H1 (cell line): ENCODE measurements at regions not wholly inside any gene's neighbourhood (a gene's known extent, or its start where the extent isn't known, plus 50 kb on each side); places are given as distances from the start of the nearest gene placed in this dataset.

Experiments
- CTCF ChIA-PET: fragments of 300-600 bp; sonication (Branson Sonifier 250); formaldehyde crosslinking; loops from one replicate; lab custom pipeline; 2021; ENCODE audit not compliant: partially characterized antibody; lab: Charles Lee
- POLR2A ChIA-PET: fragments of 300-600 bp; sonication (Branson Sonifier 250); formaldehyde crosslinking; loops from one replicate; lab custom pipeline; 2021; ENCODE audit warnings: inconsistent platforms; ENCODE audit not compliant: partially characterized antibody; lab: Charles Lee
- DNase-seq, 2 experiments: peaks; one replicate each; pipeline versions ENCODE4 v3.0.0 to v3.0.0-alpha.2; 2010 to 2022; ENCODE audit warnings: low spot score in 2 of 2, low read depth in 1 of 2, mixed read lengths in 1 of 2
- FAIRE-seq: peaks from 2 replicates; lab custom pipeline; 2011; peaks lifted over from hg19 to GRCh38; lab: Jason Lieb, UNC
- H2AFZ ChIP-seq: 2 replicates; pipeline ENCODE4 v1.8.1; 2012; ENCODE audit warnings: low read length, inconsistent platforms
- H2AK5ac ChIP-seq: 2 replicates; pipeline ENCODE4 v1.6.1; 2013; ENCODE audit warnings: low read depth, low read length
- H2BK120ac ChIP-seq: replicated peaks from 2 replicates; pipeline ENCODE3; 2013; ENCODE audit warnings: low read depth, low read length, inconsistent platforms
- H2BK12ac ChIP-seq: 2 replicates; pipeline ENCODE4 v1.6.1; 2013; ENCODE audit warnings: low read depth, low read length
- H2BK15ac ChIP-seq: 2 replicates; pipeline ENCODE4 v1.6.1; 2013; ENCODE audit warnings: low read length
- H2BK20ac ChIP-seq: 2 replicates; pipeline ENCODE4 v1.6.1; 2013; ENCODE audit warnings: low read length
- H2BK5ac ChIP-seq: 2 replicates; pipeline ENCODE4 v1.6.1; 2013; ENCODE audit warnings: low read depth, low read length
- H3K14ac ChIP-seq: 2 replicates; pipeline ENCODE4 v1.6.1; 2013; ENCODE audit warnings: inconsistent platforms; ENCODE audit not compliant: insufficient read length
- H3K18ac ChIP-seq: 2 replicates; pipeline ENCODE4 v1.6.1; 2013; ENCODE audit warnings: low read length; ENCODE audit errors: extremely low read depth
- H3K23ac ChIP-seq: 2 replicates; pipeline ENCODE4 v1.6.1; 2013; ENCODE audit warnings: inconsistent platforms; ENCODE audit not compliant: insufficient read length
- H3K23me2 ChIP-seq: 2 replicates; pipeline ENCODE4 v1.6.1; 2013; ENCODE audit warnings: low read depth, low read length
- H3K27ac ChIP-seq: 2 replicates; pipeline ENCODE4 v1.6.1; 2011; ENCODE audit warnings: low read depth, low read length, inconsistent platforms
- H3K27me3 ChIP-seq, 4 experiments: replicated peaks in 1 of 4; 1 replicate in 1 of 4; 2 replicates in 3 of 4; pipeline versions ENCODE4 v1.6.1 to v1.8.1; 2011 to 2013; ENCODE audit warnings: low read length in 3 of 4, mild to moderate bottlenecking in 3 of 4, inconsistent platforms in 2 of 4, mixed read lengths in 2 of 4, moderate library complexity in 1 of 4; ENCODE audit not compliant: control insufficient read depth in 3 of 4, insufficient read depth in 3 of 4; ENCODE audit errors: extremely low read depth in 1 of 4
- H3K36me3 ChIP-seq, 4 experiments: 2 replicates each; pipeline versions ENCODE4 v1.6.1 to v1.8.1; 2011 to 2013; ENCODE audit warnings: mild to moderate bottlenecking in 4 of 4, low read length in 3 of 4, moderate library complexity in 2 of 4, control low read depth in 1 of 4, inconsistent platforms in 1 of 4; ENCODE audit not compliant: insufficient read depth in 4 of 4, control insufficient read depth in 2 of 4
- H3K4ac ChIP-seq: replicated peaks from 2 replicates; pipeline ENCODE3; 2013; ENCODE audit warnings: low read length, low read depth, mixed read lengths, inconsistent platforms; ENCODE audit not compliant: insufficient read length
- H3K4me1 ChIP-seq, 4 experiments: replicated peaks in 1 of 4; 1 replicate in 1 of 4; 2 replicates in 3 of 4; pipeline versions ENCODE4 v1.6.1 to v1.8.1; 2011 to 2013; ENCODE audit warnings: low read length in 3 of 4, inconsistent platforms in 2 of 4, mixed read lengths in 1 of 4; ENCODE audit not compliant: insufficient read depth in 4 of 4, control insufficient read depth in 3 of 4
- H3K4me2 ChIP-seq, 2 experiments: 2 replicates each; pipeline versions ENCODE4 v1.6.1 to v1.8.1; 2011 to 2013; ENCODE audit warnings: low read depth in 2 of 2, low read length in 2 of 2, control low read depth in 1 of 2, inconsistent platforms in 1 of 2, mild to moderate bottlenecking in 1 of 2; ENCODE audit not compliant: insufficient read depth in 1 of 2
- H3K4me3 ChIP-seq, 4 experiments: fragments of 200-600, 300-600 bp in 1 of 4; sonication (generic), shearing (Covaris generic), sonication (Bioruptor Twin) in 1 of 4; 2 replicates each; pipeline versions ENCODE4 v1.5.1 to v1.8.1; 2011 to 2016; ENCODE audit warnings: low read length in 4 of 4, low read depth in 3 of 4, control low read depth in 2 of 4, inconsistent platforms in 2 of 4, mild to moderate bottlenecking in 2 of 4, mixed read lengths in 1 of 4, moderate library complexity in 1 of 4; ENCODE audit not compliant: insufficient read depth in 2 of 4; ENCODE audit errors: extremely low read depth in 1 of 4
- H3K56ac ChIP-seq: replicated peaks from 2 replicates; pipeline ENCODE3; 2013; ENCODE audit warnings: low read depth, mild to moderate bottlenecking, mixed read lengths, low read length, inconsistent platforms; ENCODE audit not compliant: insufficient read length
- H3K79me1 ChIP-seq: 2 replicates; pipeline ENCODE4 v1.6.1; 2013; ENCODE audit warnings: low read depth, low read length, control low read depth
- H3K79me2 ChIP-seq, 2 experiments: 2 replicates each; pipeline versions ENCODE4 v1.6.1 to v1.8.1; 2012 to 2013; ENCODE audit warnings: low read length in 2 of 2, mild to moderate bottlenecking in 2 of 2, inconsistent platforms in 1 of 2; ENCODE audit not compliant: insufficient read depth in 2 of 2, control insufficient read depth in 1 of 2
- H3K9ac ChIP-seq, 4 experiments: replicated peaks in 1 of 4; 1 replicate in 1 of 4; 2 replicates in 3 of 4; pipeline versions ENCODE4 v1.6.1 to v1.8.1; 2011 to 2013; ENCODE audit warnings: low read depth in 3 of 4, low read length in 3 of 4, control low read depth in 2 of 4, mild to moderate bottlenecking in 2 of 4, moderate library complexity in 2 of 4, inconsistent platforms in 1 of 4; ENCODE audit errors: extremely low read depth in 1 of 4
- H3K9me3 ChIP-seq, 2 experiments: 2 replicates each; pipeline versions ENCODE4 v1.6.1 to v1.8.1; 2012 to 2013; ENCODE audit warnings: mild to moderate bottlenecking in 2 of 2, moderate library complexity in 2 of 2, control low read depth in 1 of 2, inconsistent platforms in 1 of 2, low read depth in 1 of 2, low read length in 1 of 2, mixed read lengths in 1 of 2; ENCODE audit not compliant: insufficient read depth in 2 of 2
- H4K20me1 ChIP-seq, 2 experiments: replicated peaks in 1 of 2; 2 replicates each; pipeline versions ENCODE3 to v1.8.1; 2011 to 2013; ENCODE audit warnings: inconsistent platforms in 2 of 2, low read length in 2 of 2, mild to moderate bottlenecking in 1 of 2; ENCODE audit not compliant: insufficient read depth in 2 of 2, control insufficient read depth in 1 of 2
- H4K5ac ChIP-seq: 2 replicates; pipeline ENCODE4 v1.6.1; 2013; ENCODE audit warnings: low read length, low read depth, mixed read lengths, inconsistent platforms; ENCODE audit not compliant: insufficient read length
- H4K8ac ChIP-seq: 2 replicates; pipeline ENCODE4 v1.8.0; 2013; ENCODE audit warnings: mild to moderate bottlenecking, moderate library complexity, low read length, inconsistent platforms; ENCODE audit not compliant: insufficient read depth; ENCODE audit errors: extremely low read depth
- H4K91ac ChIP-seq: replicated peaks from 2 replicates; pipeline ENCODE3; 2013; ENCODE audit warnings: low read length, mixed read lengths, inconsistent platforms; ENCODE audit not compliant: insufficient read length
- CEBPB ChIP-seq: IDR thresholded peaks from 2 replicates; pipeline ENCODE4 v1.6.1; 2012; ENCODE audit warnings: low read depth, low read length
- CTCF ChIP-seq, 3 experiments: IDR thresholded peaks; 1 replicate in 2 of 3; 2 replicates in 1 of 3; pipeline versions ENCODE4 v1.5.1 to v1.6.1; 2011; ENCODE audit warnings: low read length in 3 of 3, mild to moderate bottlenecking in 3 of 3, inconsistent platforms in 2 of 3, low read depth in 1 of 3, moderate library complexity in 1 of 3; ENCODE audit not compliant: insufficient read depth in 1 of 3; ENCODE audit errors: control extremely low read depth in 1 of 3
- JUND ChIP-seq: IDR thresholded peaks from 2 replicates; pipeline ENCODE4 v1.6.1; 2011; ENCODE audit warnings: mild to moderate bottlenecking, improper control_type of control experiment, low read length
- KDM1A ChIP-seq: fragments of 200-600, 300-600 bp; sonication (generic); IDR thresholded peaks from 2 replicates; pipeline ENCODE4 v1.7.1; 2016; ENCODE audit warnings: mild to moderate bottlenecking, low read length, borderline replicate concordance
- NANOG ChIP-seq: IDR thresholded peaks from 2 replicates; pipeline ENCODE4 v1.6.1; 2011; ENCODE audit warnings: low read length, low read depth, mild to moderate bottlenecking, inconsistent platforms; ENCODE audit not compliant: insufficient read depth, poor library complexity, severe bottlenecking
- POLR2A ChIP-seq, 2 experiments: IDR thresholded peaks; 1 replicate in 1 of 2; 2 replicates in 1 of 2; pipeline ENCODE4 v1.6.1; 2011; ENCODE audit warnings: low read depth in 2 of 2, low read length in 2 of 2, mild to moderate bottlenecking in 2 of 2; ENCODE audit errors: control extremely low read depth in 1 of 2
- RAD21 ChIP-seq, 2 experiments: IDR thresholded peaks in 1 of 2; conservative IDR thresholded peaks in 1 of 2; 2 replicates each; pipeline ENCODE4 v1.6.1; 2011; ENCODE audit warnings: low read depth in 2 of 2, low read length in 2 of 2, improper control_type of control experiment in 1 of 2, inconsistent platforms in 1 of 2, mild to moderate bottlenecking in 1 of 2, moderate library complexity in 1 of 2
- RXRA ChIP-seq: IDR thresholded peaks from 2 replicates; pipeline ENCODE4 v1.6.1; 2011; ENCODE audit warnings: low read depth, mild to moderate bottlenecking, low read length, moderate library complexity; ENCODE audit not compliant: insufficient read depth
- SIRT6 ChIP-seq: IDR thresholded peaks from one replicate; pipeline ENCODE4 v1.7.1; 2012; ENCODE audit warnings: low read length, inconsistent platforms
- TCF12 ChIP-seq: IDR thresholded peaks from 2 replicates; pipeline ENCODE4 v1.6.1; 2011; ENCODE audit warnings: low read depth, mild to moderate bottlenecking, low read length
- YY1 ChIP-seq: IDR thresholded peaks from 2 replicates; pipeline ENCODE4 v1.6.1; 2011; ENCODE audit warnings: low read depth, mild to moderate bottlenecking, low read length
- WGBS, 2 experiments: shearing (Covaris generic) in 1 of 2; methylation state at CpG; one replicate each; pipeline versions ENCODE4 v1.1.6 to v1.1.7; 2013 to 2015; ENCODE audit warnings: low lambda C conversion rate in 2 of 2, mixed read lengths in 2 of 2, inconsistent platforms in 1 of 2, low coverage in 1 of 2, missing lambda C conversion rate in 1 of 2; ENCODE audit not compliant: insufficient replicate concordance in 2 of 2, insufficient coverage in 1 of 2, insufficient read length in 1 of 2; ENCODE audit errors: extremely low coverage in 1 of 2, missing lambda C conversion rate in 1 of 2; 5-methylcytosine and 5-hydroxymethylcytosine counted together

DNA sequence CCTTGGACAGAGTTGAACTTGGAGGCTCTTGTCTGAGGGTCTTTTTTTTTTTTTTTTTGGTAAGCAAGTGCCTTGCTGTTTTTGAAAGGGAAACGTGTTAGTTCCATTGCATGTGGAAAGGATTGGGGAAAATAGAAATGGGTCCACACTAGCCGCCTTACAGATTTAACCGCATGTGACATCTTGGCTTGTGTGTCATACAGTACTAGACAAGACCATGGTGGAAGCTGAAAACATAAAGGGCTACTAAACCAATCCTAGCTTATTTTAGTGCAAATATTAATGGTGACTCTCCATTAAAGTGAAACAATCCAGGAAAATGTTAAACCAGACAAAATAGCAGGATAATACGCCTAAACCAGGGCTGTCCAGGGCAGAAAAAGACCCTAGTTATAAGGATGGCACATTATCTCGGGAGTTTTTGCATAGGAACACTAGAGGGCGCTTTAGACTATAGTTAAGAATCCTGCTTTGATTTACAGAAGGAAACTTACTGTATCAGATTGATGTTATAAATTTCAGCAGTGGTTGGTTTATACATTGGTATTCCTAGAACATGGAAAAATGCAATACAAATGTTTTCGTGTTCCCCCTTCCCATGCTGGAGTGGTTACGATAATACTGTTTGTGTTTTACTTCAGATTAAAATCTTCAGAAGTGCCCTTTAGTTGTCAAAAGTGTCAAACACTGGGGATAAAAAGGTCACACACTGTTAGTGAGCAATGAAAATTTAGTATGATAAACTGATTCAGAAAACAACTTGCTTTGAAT, 59.8 kb upstream of the DEK start:
- Histone ChIP-seq H4K5ac (no peak overlapping the region), H3K23ac (no peak overlapping the region), H2BK12ac (no peak overlapping the region), H4K8ac (no peak overlapping the region), H3K9me3 (no peaks in the 10 kb centered on the region), H3K4me1 (no peaks in the 10 kb centered on the region), H3K56ac (no peak overlapping the region), H2AK5ac (no peak overlapping the region), H2AFZ (no peak overlapping the region), H3K4me2 (no peak overlapping the region), H3K36me3 (no peaks in the 10 kb centered on the region), H3K79me1 (no peaks in the 10 kb centered on the region), H3K18ac (no peak overlapping the region), H2BK120ac (no peak overlapping the region), H4K20me1 (no peaks in the 10 kb centered on the region), H4K91ac (no peak overlapping the region), H3K27ac (no peak overlapping the region), H3K14ac (no peak overlapping the region), H3K4ac (no peak overlapping the region), H3K23me2 (no peaks in the 10 kb centered on the region), H2BK5ac (no peak overlapping the region), H3K9ac (no peak overlapping the region), H2BK15ac (no peak overlapping the region), H3K4me3 (no peak overlapping the region), H3K79me2 (no peaks in the 10 kb centered on the region), H3K27me3 (no peaks in the 10 kb centered on the region), H2BK20ac (no peak overlapping the region)
- ChIA-PET CTCF (interaction anchor here (0.6 to 15.6 kb wide), 25 partner anchors 8 to 1643 kb away, joined by 3 to 268 read pairs (median 5); partner anchors contain the start of gene RNF144B), POLR2A (no interaction called here)
- FAIRE-seq (peak; percentile 92), DNase-seq (no peak)
- WGBS, 2 experiments = 40% methylated on average over 8 of the region's 8 CpGs; no CpG with 5 or more reads in 1 of the 2 experiments
- no peak for TF ChIP-seq YY1
- no peak for TF ChIP-seq CEBPB
- no peak for TF ChIP-seq RXRA
- no peak for TF ChIP-seq NANOG
- TF ChIP-seq RAD21 (IDR thresholded peaks at IDR 0.05 in 1 of 2, conservative IDR thresholded peaks at IDR 0.05 in 1 of 2; ENCODE audit: low read depth in 2 of 2, low read length in 2 of 2) = peak; percentile 85 to 86
- no peak for TF ChIP-seq POLR2A (IDR thresholded peaks at IDR 0.05; ENCODE audit: control extremely low read depth in 1 of 2, low read depth in 2 of 2, low read length in 2 of 2)
- TF ChIP-seq CTCF (IDR thresholded peaks at IDR 0.05; ENCODE audit: control extremely low read depth in 1 of 3, insufficient read depth in 1 of 3, low read depth in 1 of 3, low read length in 3 of 3) = peak in 2 of 3 experiments; percentile 62 to 72; a peak in 2 of 4 replicates
- TF ChIP-seq TCF12 = no peak
- no peak for TF ChIP-seq SIRT6
- no peak for TF ChIP-seq JUND
- TF ChIP-seq KDM1A = no peak
